HEK293 (cell line): ENCODE measurements at regions not wholly inside any gene's neighbourhood (a gene's known extent, or its start where the extent isn't known, plus 50 kb on each side); places are given as distances from the start of the nearest gene placed in this dataset.

Experiments
- CTCF ChIA-PET: fragments of 350-600 bp; formaldehyde crosslinking; extraction: SDS; loops from one replicate; lab custom pipeline; 2021; ENCODE audit warnings: antibody characterized with exemption; lab: Yijun Ruan, JAX
- POLR2A ChIA-PET: fragments of 300-600 bp; formaldehyde crosslinking; extraction: SDS; loops from one replicate; lab custom pipeline; 2020; ENCODE audit warnings: antibody characterized with exemption, inconsistent platforms; lab: Yijun Ruan, JAX
- H3K27ac ChIP-seq: fragments of 200-500 bp; sonication (Bioruptor generic); 2 replicates; pipeline ENCODE4 v1.5.1; 2014; ENCODE audit warnings: low read depth, low read length, control low read depth, inconsistent platforms; ENCODE audit errors: extremely low read depth
- H3K36me3 ChIP-seq, 2 experiments: fragments of 200-500 bp in 1 of 2; sonication (Bioruptor generic) in 1 of 2; 1 replicate in 1 of 2; 2 replicates in 1 of 2; pipeline ENCODE4 v1.5.1; 2014 to 2017; ENCODE audit warnings: inconsistent platforms in 2 of 2, low read length in 2 of 2; ENCODE audit not compliant: control insufficient read depth in 2 of 2, insufficient read depth in 1 of 2
- H3K4me1 ChIP-seq: fragments of 200-500 bp; sonication (Bioruptor generic); 2 replicates; pipeline ENCODE4 v1.5.1; 2014; ENCODE audit warnings: mild to moderate bottlenecking, low read length, inconsistent platforms; ENCODE audit not compliant: control insufficient read depth, insufficient read depth
- H3K4me3 ChIP-seq: 2 replicates; pipeline ENCODE4 v1.5.1; 2011; ENCODE audit warnings: low read depth, mild to moderate bottlenecking, control low read depth, low read length, moderate library complexity
- H3K9me3 ChIP-seq: fragments of 200-500 bp; sonication (Bioruptor generic); 2 replicates; pipeline ENCODE4 v1.5.1; 2014; ENCODE audit warnings: low read depth, low read length, inconsistent platforms; ENCODE audit not compliant: control insufficient read depth, insufficient read depth
- BCL11B ChIP-seq: fragments of 450-650 bp; formaldehyde crosslinking; IDR thresholded peaks from 2 replicates; pipeline ENCODE4 v1.5.1; 2016; ENCODE audit warnings: low read depth, missing biosample characterization, missing genetic modification characterization
- HOXC10 ChIP-seq: sonication (generic); formaldehyde crosslinking; IDR thresholded peaks from 2 replicates; pipeline ENCODE4 v1.8.1; 2023; ENCODE audit warnings: mild to moderate bottlenecking, missing genetic modification reagents
- KLF8 ChIP-seq: fragments of 450-650 bp; formaldehyde crosslinking; IDR thresholded peaks from 2 replicates; pipeline ENCODE4 v1.5.1; 2016; ENCODE audit warnings: missing biosample characterization, missing genetic modification characterization
- SALL2 ChIP-seq: fragments of 450-650 bp; formaldehyde crosslinking; IDR thresholded peaks from 2 replicates; pipeline ENCODE4 v1.5.0; 2017; ENCODE audit warnings: missing biosample characterization, mild to moderate bottlenecking, missing genetic modification characterization, borderline replicate concordance
- ZBTB21 ChIP-seq: fragments of 450-650 bp; formaldehyde crosslinking; IDR thresholded peaks from 2 replicates; pipeline ENCODE4 v1.5.1; 2017; ENCODE audit warnings: missing biosample characterization, missing genetic modification characterization
- ZNF10 ChIP-seq: fragments of 450-650 bp; formaldehyde crosslinking; IDR thresholded peaks from 2 replicates; pipeline ENCODE4 v1.5.1; 2017; ENCODE audit warnings: missing biosample characterization, missing genetic modification characterization
- ZNF112 ChIP-seq: fragments of 450-650 bp; formaldehyde crosslinking; IDR thresholded peaks from 2 replicates; pipeline ENCODE4 v1.5.0; 2017; ENCODE audit warnings: missing biosample characterization, missing genetic modification characterization
- ZNF121 ChIP-seq: fragments of 450-650 bp; formaldehyde crosslinking; IDR thresholded peaks from 2 replicates; pipeline ENCODE4 v1.5.1; 2016; ENCODE audit warnings: missing biosample characterization, missing genetic modification characterization
- ZNF138 ChIP-seq: fragments of 450-650 bp; formaldehyde crosslinking; IDR thresholded peaks from 2 replicates; pipeline ENCODE4 v1.5.1; 2016; ENCODE audit warnings: missing biosample characterization, missing genetic modification characterization, borderline replicate concordance
- ZNF169 ChIP-seq: fragments of 450-650 bp; formaldehyde crosslinking; IDR thresholded peaks from 2 replicates; pipeline ENCODE4 v1.5.1; 2016; ENCODE audit warnings: missing biosample characterization, missing genetic modification characterization
- ZNF423 ChIP-seq: fragments of 450-650 bp; formaldehyde crosslinking; IDR thresholded peaks from 2 replicates; pipeline ENCODE4 v1.5.1; 2016; ENCODE audit warnings: missing biosample characterization, missing genetic modification characterization
- ZNF501 ChIP-seq: fragments of 450-650 bp; formaldehyde crosslinking; IDR thresholded peaks from 2 replicates; pipeline ENCODE4 v1.5.1; 2016; ENCODE audit warnings: missing biosample characterization, missing genetic modification characterization
- ZNF580 ChIP-seq: fragments of 450-650 bp; formaldehyde crosslinking; IDR thresholded peaks from 2 replicates; pipeline ENCODE4 v1.5.1; 2016; ENCODE audit warnings: missing biosample characterization, missing genetic modification characterization
- ZNF585B ChIP-seq: fragments of 450-650 bp; formaldehyde crosslinking; IDR thresholded peaks from 2 replicates; pipeline ENCODE4 v1.5.1; 2016; ENCODE audit warnings: missing biosample characterization, missing genetic modification characterization
- ZNF785 ChIP-seq: fragments of 450-650 bp; formaldehyde crosslinking; IDR thresholded peaks from 2 replicates; pipeline ENCODE4 v1.5.1; 2016; ENCODE audit warnings: missing biosample characterization, missing genetic modification characterization
- TF ChIP-seq, protein P1 (sequence below): fragments of 450-650 bp; formaldehyde crosslinking; IDR thresholded peaks from 2 replicates; pipeline ENCODE4 v1.5.1; 2016; ENCODE audit warnings: missing biosample characterization, missing genetic modification characterization
- TF ChIP-seq, protein P2 (sequence below): fragments of 450-650 bp; formaldehyde crosslinking; IDR thresholded peaks from 2 replicates; pipeline ENCODE4 v1.5.1; 2017; ENCODE audit warnings: missing biosample characterization, missing genetic modification characterization
- TF ChIP-seq, protein P3 (sequence below): fragments of 450-650 bp; formaldehyde crosslinking; IDR thresholded peaks from 2 replicates; pipeline ENCODE4 v1.5.1; 2016; ENCODE audit warnings: missing biosample characterization, missing genetic modification characterization
- TF ChIP-seq, protein P4 (sequence below): fragments of 450-650 bp; formaldehyde crosslinking; IDR thresholded peaks from 2 replicates; pipeline ENCODE4 v1.5.1; 2016; ENCODE audit warnings: missing biosample characterization, missing genetic modification characterization

DNA sequence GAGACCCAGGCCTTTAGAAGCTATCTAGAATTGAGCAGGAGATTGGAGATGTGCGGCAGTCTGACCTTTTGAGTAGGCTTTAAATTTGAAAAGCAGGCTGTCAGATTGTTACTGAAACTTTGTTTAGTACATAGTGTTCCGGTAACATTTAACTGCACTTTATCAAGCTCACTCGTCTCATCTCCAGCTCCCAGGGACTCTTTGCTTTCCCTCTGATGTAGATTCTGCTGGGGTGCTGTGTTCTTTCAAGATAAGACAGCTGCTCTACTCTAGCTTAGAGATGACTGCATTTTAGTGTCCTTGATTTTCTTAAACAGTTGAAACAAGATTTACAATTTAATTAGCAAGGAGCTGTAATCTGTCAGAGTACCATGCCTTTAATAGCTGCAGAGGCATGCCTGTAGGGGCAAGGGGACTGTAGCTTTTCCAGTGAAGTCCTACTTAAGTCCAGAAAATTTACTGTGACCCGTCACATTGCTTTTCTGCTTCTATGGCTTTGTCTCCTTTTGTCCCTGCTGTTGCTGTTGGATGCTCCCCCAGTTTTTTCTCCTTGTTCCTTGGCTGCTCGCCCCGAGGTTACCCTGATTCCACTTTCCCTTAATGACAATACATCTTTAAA lies 56.4 kb upstream of the MTPN start (continued):
- TF ChIP-seq, protein P1, sequence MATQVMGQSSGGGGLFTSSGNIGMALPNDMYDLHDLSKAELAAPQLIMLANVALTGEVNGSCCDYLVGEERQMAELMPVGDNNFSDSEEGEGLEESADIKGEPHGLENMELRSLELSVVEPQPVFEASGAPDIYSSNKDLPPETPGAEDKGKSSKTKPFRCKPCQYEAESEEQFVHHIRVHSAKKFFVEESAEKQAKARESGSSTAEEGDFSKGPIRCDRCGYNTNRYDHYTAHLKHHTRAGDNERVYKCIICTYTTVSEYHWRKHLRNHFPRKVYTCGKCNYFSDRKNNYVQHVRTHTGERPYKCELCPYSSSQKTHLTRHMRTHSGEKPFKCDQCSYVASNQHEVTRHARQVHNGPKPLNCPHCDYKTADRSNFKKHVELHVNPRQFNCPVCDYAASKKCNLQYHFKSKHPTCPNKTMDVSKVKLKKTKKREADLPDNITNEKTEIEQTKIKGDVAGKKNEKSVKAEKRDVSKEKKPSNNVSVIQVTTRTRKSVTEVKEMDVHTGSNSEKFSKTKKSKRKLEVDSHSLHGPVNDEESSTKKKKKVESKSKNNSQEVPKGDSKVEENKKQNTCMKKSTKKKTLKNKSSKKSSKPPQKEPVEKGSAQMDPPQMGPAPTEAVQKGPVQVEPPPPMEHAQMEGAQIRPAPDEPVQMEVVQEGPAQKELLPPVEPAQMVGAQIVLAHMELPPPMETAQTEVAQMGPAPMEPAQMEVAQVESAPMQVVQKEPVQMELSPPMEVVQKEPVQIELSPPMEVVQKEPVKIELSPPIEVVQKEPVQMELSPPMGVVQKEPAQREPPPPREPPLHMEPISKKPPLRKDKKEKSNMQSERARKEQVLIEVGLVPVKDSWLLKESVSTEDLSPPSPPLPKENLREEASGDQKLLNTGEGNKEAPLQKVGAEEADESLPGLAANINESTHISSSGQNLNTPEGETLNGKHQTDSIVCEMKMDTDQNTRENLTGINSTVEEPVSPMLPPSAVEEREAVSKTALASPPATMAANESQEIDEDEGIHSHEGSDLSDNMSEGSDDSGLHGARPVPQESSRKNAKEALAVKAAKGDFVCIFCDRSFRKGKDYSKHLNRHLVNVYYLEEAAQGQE, result no peak
- TF ChIP-seq ZNF169 (tag by site-specific recombination), result no peak
- TF ChIP-seq, all 188 proteins: peak for 0

- no peaks in the 10 kb centered on the region for H3K36me3 ChIP-seq
- H3K4me3 ChIP-seq, result no peak overlapping the region
- no peak overlapping the region for H3K27ac ChIP-seq
- no peaks in the 10 kb centered on the region for H3K4me1 ChIP-seq
- no peaks in the 10 kb centered on the region for H3K9me3 ChIP-seq
- no peak for TF ChIP-seq ZNF138 (tag by site-specific recombination)
- TF ChIP-seq HOXC10 (CRISPR knock-in tag), result no peak
- no peak for TF ChIP-seq ZBTB21 (tag by site-specific recombination)
- TF ChIP-seq ZNF785 (tag by site-specific recombination), result no peak
- TF ChIP-seq ZNF10, result no peak
- TF ChIP-seq, protein P2, sequence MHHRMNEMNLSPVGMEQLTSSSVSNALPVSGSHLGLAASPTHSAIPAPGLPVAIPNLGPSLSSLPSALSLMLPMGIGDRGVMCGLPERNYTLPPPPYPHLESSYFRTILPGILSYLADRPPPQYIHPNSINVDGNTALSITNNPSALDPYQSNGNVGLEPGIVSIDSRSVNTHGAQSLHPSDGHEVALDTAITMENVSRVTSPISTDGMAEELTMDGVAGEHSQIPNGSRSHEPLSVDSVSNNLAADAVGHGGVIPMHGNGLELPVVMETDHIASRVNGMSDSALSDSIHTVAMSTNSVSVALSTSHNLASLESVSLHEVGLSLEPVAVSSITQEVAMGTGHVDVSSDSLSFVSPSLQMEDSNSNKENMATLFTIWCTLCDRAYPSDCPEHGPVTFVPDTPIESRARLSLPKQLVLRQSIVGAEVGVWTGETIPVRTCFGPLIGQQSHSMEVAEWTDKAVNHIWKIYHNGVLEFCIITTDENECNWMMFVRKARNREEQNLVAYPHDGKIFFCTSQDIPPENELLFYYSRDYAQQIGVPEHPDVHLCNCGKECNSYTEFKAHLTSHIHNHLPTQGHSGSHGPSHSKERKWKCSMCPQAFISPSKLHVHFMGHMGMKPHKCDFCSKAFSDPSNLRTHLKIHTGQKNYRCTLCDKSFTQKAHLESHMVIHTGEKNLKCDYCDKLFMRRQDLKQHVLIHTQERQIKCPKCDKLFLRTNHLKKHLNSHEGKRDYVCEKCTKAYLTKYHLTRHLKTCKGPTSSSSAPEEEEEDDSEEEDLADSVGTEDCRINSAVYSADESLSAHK, result no peak
- no peak for TF ChIP-seq ZNF423 (tag by site-specific recombination)
- TF ChIP-seq, protein P3, sequence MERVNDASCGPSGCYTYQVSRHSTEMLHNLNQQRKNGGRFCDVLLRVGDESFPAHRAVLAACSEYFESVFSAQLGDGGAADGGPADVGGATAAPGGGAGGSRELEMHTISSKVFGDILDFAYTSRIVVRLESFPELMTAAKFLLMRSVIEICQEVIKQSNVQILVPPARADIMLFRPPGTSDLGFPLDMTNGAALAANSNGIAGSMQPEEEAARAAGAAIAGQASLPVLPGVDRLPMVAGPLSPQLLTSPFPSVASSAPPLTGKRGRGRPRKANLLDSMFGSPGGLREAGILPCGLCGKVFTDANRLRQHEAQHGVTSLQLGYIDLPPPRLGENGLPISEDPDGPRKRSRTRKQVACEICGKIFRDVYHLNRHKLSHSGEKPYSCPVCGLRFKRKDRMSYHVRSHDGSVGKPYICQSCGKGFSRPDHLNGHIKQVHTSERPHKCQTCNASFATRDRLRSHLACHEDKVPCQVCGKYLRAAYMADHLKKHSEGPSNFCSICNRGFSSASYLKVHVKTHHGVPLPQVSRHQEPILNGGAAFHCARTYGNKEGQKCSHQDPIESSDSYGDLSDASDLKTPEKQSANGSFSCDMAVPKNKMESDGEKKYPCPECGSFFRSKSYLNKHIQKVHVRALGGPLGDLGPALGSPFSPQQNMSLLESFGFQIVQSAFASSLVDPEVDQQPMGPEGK (tag by site-specific recombination), result no peak
- no peak for TF ChIP-seq ZNF501 (tag by site-specific recombination)
- no peak for TF ChIP-seq SALL2 (tag by site-specific recombination)
- TF ChIP-seq ZNF112, result no peak
- TF ChIP-seq ZNF585B, result no peak
- TF ChIP-seq, protein P4, sequence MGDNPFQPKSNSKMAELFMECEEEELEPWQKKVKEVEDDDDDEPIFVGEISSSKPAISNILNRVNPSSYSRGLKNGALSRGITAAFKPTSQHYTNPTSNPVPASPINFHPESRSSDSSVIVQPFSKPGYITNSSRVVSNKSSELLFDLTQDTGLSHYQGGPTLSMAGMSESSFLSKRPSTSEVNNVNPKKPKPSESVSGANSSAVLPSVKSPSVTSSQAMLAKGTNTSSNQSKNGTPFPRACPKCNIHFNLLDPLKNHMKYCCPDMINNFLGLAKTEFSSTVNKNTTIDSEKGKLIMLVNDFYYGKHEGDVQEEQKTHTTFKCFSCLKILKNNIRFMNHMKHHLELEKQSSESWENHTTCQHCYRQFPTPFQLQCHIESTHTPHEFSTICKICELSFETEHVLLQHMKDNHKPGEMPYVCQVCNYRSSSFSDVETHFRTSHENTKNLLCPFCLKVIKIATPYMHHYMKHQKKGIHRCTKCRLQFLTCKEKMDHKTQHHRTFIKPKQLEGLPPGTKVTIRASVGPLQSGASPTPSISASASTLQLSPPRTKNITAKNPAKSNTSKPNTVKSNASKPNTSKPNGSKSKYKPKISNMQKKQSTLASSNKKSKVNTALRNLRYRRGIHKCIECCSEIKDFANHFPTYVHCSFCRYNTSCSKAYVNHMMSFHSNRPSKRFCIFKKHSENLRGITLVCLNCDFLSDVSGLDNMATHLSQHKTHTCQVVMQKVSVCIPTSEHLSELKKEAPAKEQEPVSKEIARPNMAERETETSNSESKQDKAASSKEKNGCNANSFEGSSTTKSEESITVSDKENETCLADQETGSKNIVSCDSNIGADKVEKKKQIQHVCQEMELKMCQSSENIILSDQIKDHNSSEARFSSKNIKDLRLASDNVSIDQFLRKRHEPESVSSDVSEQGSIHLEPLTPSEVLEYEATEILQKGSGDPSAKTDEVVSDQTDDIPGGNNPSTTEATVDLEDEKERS (tag by site-specific recombination), result no peak
- TF ChIP-seq KLF8 (tag by site-specific recombination), result no peak
- TF ChIP-seq ZNF580 (tag by site-specific recombination), result no peak
- TF ChIP-seq ZNF121 (tag by site-specific recombination), result no peak
- no peak for TF ChIP-seq BCL11B (tag by site-specific recombination)
- ChIA-PET CTCF (no interaction called here), POLR2A (no interaction called here)
Measured at GRCh38 chr7:136030867-136031318, 53.7 kb upstream of the MTPN start.
